C4-2B (cell line): ENCODE measurements at regions not wholly inside any gene's neighbourhood (a gene's known extent, or its start where the extent isn't known, plus 50 kb on each side); places are given as distances from the start of the nearest gene placed in this dataset.

Experiments
- ZFX ChIP-seq: fragments of 450-650 bp; IDR thresholded peaks from 2 replicates; pipeline ENCODE4 v1.6.1; 2017
- TF ChIP-seq, protein P1 (sequence below): fragments of 450-650 bp; conservative IDR thresholded peaks from 2 replicates; pipeline ENCODE4 v1.5.1; 2017; ENCODE audit warnings: mild to moderate bottlenecking

DNA sequence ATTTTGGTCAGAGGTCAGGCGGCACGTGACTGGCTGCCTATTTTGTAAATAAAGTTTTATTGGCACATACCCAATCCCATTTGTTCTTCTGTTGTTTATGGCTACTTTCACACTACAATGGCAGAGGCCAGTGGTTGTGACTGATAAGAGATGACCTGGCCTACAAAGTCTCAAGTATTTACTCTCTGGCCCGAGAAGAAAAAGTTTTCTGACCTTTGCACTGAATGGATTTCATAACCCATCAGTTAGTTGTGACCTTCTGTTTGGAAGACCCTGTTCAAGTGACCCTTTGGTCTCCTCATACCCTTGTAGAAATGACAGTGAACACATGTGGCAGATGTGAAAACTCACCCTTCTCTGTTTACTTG lies 121.4 kb upstream of the MGAT5 start:
- TF ChIP-seq ZFX: no peak
- TF ChIP-seq, protein P1, sequence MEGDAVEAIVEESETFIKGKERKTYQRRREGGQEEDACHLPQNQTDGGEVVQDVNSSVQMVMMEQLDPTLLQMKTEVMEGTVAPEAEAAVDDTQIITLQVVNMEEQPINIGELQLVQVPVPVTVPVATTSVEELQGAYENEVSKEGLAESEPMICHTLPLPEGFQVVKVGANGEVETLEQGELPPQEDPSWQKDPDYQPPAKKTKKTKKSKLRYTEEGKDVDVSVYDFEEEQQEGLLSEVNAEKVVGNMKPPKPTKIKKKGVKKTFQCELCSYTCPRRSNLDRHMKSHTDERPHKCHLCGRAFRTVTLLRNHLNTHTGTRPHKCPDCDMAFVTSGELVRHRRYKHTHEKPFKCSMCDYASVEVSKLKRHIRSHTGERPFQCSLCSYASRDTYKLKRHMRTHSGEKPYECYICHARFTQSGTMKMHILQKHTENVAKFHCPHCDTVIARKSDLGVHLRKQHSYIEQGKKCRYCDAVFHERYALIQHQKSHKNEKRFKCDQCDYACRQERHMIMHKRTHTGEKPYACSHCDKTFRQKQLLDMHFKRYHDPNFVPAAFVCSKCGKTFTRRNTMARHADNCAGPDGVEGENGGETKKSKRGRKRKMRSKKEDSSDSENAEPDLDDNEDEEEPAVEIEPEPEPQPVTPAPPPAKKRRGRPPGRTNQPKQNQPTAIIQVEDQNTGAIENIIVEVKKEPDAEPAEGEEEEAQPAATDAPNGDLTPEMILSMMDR: no peak
